CD4-positive, alpha-beta T cell treated with Interleukin-17A for 4 hours (primary cell): ENCODE measurements at regions not wholly inside any gene's neighbourhood (a gene's known extent, or its start where the extent isn't known, plus 50 kb on each side); places are given as distances from the start of the nearest gene placed in this dataset.

Experiments used
- DNase-seq: peaks from one replicate; pipeline ENCODE4 v3.0.0-alpha.2; 2020; ENCODE audit warnings: mixed read lengths

- no peak for DNase-seq
These were observed 54.5 kb upstream of the TAGAP start for GRCh38 chr6:159099276-159099675.

GRCh38 chr6:159098636-159099106 lies 53.9 kb upstream of the TAGAP start:
- DNase-seq, result peak; percentile 74

- DNase-seq, result no peak
These were observed 52.5 kb upstream of the TAGAP start for GRCh38 chr6:159097256-159097655.

- DNase-seq, result no peak
These were observed 50.8 kb upstream of the TAGAP start for GRCh38 chr6:159095616-159096015.

GRCh38 chr6:159094444-159095252 lies 49.9 kb upstream of the TAGAP start:
- peak; percentile 64 for DNase-seq
